Cerebellar nuclear complex (tissue), 1 donor: ENCODE measurements at regions not wholly inside any gene's neighbourhood (a gene's known extent, or its start where the extent isn't known, plus 50 kb on each side); places are given as distances from the start of the nearest gene placed in this dataset.
"Not testable (repeated sequence)": the region's sequence is repeated elsewhere in the genome, so short reads cannot be mapped to it uniquely, and the experiment has no call there.

Source experiments
- DNase-seq, 2 experiments: peaks; one replicate each; lab custom pipeline; 2025; lab: John Stamatoyannopoulos, UW

DNA sequence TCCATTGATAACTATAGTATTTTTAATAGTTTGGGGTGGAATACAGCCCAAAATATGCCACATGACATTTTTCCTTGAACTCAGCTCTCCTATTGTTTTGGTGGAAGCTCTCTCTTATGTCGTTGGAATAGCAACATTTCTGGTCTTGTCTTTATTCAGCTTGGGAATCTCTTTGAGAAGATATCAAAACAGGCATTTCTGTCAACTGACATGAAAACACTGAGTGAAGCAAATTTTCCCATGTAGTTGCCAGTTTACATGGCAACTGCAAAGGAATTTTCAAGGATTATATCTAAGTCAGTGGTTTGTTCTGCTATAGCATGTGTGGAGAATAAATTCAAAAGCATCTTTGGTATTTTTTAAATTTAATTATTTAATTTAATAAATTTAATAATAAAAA, 863.5 kb upstream of the CDH8 start:
- no peak for DNase-seq

- DNase-seq = no peak
Observed at GRCh38 chr16:62889097-62889496, 852.9 kb upstream of the CDH8 start.

DNA sequence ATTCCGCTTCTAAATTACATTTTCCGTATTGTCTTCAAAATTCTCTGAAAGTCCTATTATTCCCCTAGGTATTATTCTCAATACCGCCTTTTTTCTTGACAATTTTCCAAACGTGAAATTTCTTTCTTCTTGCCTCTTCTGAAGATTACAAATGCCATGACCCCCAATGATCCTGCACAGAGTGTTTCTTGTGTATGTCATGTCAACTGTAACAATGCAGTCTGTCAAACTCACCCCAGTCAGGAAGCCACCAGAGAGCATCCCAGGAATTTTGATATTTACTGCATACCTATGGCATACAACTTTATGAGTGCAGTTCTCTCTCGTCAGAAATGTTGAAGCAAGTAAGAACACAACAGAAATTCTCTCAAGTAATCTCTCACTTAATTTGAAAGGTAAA, 847.3 kb upstream of the CDH8 start:
- DNase-seq = no peak

DNA sequence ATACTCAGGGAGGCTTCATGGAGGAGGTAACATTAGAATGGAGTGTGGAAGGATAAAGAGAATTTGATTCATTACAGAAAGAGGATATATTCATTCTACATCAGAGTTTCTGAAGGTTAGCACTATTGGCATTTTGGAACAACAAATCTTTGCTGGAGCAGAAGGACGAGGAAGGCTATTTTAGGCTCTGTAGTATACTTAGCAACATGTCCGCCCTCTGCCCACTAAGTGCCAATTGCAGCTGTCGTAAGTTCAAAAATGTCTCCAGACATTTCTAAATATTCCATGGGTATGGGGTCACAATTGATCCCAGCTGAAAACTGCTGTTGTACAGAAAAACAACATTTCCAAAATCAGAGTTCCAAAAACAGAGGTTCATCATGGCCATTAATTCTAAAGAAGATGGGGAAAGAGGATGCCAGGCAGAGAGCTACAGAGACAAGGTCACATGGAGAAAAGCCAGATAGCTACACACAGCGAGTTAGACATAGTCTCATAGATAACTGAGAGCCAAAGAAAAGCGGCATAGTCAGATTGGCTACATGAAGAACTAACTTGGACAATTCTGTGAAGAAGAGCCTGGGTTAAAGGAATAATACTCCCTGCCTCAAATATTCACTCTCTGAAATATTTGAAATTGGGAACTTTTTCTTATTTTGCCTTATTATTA, 846.4 kb upstream of the CDH8 start:
- DNase-seq = no peak

GRCh38 chr16:62876133-62876532, 839.9 kb upstream of the CDH8 start:
- no peak for DNase-seq

DNA sequence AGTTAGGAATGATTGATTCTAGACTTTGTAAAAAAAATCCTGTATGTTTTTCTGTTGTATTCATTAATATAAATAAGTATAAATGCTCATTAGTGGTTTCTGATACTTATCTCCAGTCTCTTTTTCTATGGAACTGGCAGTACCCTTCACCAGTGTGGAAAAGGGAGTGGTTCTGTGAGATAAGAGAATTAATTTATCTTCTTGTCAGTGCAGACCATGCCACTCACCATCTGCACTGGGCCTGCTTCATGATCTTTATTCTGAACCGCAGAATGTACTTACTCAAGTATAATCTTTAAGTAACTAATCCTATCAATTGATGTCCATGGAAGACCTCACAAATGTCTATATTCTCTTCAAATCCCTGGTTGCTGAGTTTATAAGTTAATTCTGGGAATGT, 836.1 kb upstream of the CDH8 start:
- DNase-seq = no peak

DNA sequence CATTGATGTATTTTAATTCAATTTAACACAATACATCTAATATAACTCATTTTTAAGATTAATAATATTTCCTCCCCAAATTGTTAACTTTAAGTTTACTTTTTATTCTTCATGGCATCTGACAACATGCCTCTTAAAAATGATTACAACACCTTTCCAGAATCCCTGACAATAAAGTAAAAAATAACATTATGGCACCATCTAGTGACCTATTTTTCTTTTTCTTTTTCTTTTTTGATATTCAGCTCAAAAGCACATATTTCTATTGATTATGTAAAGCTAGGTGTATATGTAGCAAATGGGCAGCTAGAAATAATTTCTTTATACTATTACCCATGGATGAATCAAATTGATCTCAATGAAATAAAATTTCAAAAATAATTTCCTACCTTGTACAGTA, 834.3 kb upstream of the CDH8 start:
- DNase-seq = no peak

- DNase-seq = no peak
Observed at GRCh38 chr16:62869837-62870236, 833.6 kb upstream of the CDH8 start.

DNA sequence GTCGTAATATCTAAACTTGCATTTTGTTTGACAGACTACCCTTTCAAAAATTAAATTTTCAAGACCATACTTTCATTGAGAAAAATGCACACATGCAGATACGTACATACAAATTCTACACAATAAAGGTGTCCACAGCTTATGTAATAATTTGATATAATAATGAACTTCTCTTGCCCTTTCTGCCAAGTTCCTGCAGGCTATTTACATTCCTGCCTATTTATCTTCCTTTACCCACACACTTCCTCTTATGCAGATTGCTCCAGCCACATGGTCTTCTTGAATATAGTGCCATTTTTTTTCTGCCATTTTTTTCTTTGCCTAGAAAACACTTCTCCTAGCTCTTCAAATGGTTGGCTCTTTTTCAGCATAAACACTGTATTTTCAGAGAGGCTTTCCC, 826.9 kb upstream of the CDH8 start:
- no peak for DNase-seq

- no peak for DNase-seq
Observed at GRCh38 chr16:62853887-62854286, 817.6 kb upstream of the CDH8 start.

DNA sequence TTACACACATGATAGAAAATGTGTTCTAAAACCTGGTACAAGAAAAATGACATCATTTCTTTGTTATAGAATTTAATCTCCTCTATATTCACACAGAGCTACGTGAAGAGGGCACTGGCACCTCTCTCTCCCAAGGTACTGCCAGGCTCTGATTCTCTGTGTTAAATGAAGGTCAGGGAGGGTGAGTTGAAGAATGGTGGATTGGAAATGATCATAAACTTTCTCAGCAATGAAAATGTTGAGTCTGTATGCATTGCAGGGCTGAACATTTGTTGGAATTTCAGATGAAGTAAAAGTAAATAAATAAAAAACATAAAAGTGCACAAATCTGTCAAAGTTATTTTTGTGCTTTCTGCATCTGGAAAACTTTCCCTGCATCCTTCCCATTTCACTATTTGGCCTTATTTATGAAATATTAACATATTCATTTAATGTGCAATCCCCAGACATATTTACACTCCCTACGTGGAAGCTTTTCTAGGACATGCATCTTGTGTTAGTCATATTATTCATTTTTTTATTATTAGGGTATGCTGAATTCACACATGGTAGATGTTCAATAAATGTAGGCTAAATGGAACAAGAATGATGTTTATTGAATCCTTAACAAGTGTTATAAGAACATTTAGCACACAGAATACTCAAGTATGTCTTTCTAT, 810.3 kb upstream of the CDH8 start:
- no peak for DNase-seq

- DNase-seq = no peak
Observed at GRCh38 chr16:62832214-62832613, 796.0 kb upstream of the CDH8 start.

- no peak for DNase-seq
Observed at GRCh38 chr16:62831235-62831850, 795.1 kb upstream of the CDH8 start.

DNA sequence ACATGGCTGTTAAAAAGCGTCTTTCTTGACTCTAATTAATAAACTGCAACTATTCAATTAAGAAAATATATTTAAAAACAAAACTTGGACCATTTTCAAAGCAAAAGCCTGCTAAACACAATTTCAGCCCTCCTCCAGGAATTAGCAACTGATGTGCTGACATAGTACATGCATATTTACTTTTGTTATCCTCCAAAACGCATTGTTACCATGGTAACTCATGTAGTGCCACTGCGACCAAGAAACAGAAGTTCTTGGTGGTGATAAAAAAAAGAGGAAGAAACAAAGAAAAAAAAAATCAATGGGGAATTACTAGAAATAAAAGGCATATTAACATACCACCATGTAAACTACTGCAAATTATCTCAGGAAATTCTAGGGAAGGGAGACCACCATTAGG, 793.4 kb upstream of the CDH8 start:
- DNase-seq = no peak

DNA sequence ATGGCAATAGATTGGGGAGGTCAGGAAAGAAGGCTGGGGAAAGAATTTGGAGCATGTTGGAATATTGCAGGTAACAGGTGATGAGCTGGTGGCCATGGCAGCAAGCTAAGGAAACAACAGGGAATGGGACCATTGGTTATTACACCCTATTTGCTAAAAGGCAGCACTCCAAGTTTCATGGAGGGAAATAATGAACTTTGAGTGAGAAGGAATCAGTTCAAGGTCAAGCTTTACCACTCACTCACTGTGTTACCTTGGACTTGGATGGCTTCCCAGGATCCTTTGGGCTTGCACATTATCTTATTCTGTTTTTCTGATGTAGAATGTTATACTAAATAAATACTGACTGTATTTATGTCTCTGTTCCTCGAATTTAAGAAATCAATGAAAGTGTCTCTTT, 792.8 kb upstream of the CDH8 start:
- DNase-seq = no peak

DNA sequence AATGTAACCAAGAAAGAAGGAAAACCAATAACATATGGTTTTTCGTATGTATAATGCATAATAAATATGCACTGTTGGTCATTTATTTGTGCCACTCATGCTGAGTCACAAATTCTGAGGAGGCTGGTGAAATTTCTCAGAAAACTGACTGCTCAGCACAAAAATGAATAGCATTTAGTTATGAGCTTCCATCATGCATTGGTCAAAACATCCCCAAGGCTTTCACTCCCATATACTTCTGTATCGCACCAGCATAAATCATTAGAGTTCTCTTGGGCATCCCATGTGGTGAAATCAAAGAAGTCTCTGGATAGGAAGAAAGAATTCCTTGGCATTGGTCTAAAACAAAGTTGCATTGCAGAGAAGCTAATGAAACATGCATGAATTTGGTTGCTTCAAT, 785.6 kb upstream of the CDH8 start:
- DNase-seq = no peak

DNA sequence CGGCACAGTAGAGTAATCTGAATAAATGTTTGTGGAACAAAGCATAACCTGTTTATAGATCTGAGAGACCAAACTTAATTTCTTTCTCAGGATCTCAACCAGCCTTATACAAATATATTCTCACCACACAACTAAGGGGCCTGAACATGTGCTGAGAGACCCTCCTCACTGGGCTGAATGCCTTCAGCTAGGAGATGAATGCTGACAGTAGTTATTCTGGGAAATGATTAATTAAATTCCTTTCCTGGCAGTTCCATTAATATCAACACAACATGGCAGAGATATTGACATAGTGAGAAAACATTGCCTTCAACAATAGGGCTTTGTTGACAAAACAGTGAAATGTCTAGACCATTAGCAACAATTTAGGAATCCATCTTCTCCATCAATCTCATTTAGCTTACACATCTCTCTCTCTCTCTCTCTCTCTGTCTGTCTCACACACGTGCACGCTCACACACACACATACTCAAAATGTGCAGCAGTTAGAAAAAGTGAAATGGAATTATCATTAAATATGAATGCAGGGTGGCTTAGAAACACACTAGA, 780.8 kb upstream of the CDH8 start:
- DNase-seq = no peak

DNA sequence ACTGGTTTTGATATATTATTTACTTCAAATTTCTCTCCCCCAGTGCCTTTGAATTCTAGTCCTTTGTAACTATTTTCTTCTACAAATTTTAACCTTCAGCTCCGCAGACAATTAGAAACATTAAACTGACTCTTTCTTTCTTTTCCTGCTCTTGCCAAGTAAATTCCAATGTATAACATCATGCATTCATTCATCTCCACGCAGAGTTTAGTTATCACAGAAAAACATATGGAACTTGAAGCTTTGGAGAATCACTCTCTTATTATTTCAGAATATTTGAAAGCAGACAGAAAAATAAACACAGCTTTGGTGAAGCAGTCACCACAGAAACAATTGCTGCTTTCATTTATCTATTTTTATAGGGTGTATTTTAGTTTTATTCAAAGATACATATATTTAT, 778.7 kb upstream of the CDH8 start:
- no peak for DNase-seq

DNA sequence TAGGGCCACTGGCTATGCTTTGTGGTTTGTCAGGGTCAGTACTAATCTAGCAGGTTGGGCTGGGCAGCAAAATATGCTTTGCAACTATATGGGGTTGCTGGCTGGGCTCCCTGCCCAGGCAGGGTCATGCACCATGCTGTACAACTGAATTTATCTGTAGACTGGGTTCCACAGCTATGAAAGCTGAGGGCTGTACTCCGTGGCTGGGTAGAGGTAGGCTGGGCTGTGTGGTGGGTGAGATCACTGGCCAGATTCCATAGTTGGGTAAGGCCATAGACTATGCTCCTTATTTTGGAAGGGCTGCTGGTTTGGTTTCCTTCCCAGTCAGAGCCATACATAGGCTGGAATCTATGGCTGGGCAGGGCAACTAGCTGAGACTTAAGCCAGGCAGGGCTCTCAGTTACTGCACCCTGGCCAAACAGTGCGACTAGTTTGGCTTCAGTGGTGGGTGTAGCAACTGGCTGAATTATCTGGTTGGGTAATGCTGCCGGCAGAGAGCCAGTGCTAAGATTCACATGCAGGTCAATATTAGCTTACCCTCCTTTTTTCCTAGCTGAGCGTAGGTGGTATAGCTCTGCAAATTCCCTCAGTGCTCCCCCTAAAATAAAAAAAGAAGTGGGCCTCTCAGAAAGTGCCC, 769.1 kb upstream of the CDH8 start:
- no peak for DNase-seq

DNA sequence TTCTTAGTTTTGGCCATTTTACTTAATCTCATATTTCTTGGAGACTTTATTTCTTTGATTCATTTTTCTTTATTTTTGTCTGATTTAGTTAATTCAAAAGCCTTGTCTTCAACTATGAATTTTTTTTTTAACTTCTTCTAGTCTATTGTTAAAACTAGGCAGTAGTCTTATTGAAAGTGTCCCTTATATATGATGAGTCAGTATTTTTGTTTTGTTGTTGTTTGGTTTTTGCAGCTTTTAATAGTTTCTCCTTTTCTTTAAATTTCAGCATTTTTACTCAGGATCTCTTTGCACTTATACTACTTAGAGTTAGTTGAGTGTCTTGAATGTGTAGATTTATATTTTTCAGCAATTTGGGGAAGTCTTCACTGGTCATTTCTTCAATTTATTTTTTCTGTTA, 758.5 kb upstream of the CDH8 start:
- DNase-seq = no peak

DNA sequence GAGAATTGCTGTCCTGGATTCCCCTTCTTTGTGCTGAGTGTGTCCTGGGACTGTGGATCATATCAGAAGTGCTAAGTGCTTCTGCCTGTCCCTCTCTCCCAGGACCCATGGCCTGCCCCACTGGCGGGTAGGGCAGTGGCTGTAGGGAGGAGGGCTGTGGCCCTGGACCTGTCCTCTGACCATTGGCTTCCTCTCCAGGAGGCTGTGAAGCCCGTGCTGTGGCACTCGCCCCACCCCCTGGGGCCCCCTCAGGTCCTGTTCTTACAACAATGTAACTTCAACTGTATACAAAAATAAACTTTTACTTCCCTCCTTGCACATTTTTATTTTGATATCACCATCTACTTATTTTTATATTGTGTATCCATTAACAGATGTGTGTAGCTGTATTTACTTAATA, 743.8 kb upstream of the CDH8 start:
- DNase-seq = not testable (repeated sequence)

- no peak for DNase-seq
Observed at GRCh38 chr16:62764572-62764971, 728.3 kb upstream of the CDH8 start.

DNA sequence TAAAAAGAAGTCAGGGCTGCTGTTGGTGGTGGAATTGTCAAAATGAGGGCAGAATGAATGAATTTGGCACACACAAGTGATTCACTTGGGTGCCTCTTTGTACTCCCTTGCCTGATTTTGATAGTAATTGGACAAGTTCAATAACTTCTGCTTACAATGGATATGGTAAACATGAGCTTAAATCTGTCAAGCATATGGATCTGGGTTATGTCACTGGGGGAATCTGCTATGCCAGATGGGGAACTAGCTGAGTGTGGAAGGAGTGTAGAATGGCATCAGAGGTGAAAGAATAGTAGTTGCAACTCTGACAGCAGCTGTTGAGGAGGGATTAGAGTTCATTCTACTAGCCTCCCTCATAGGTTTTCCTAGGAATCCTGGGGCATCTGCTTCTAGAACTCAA, 724.2 kb upstream of the CDH8 start:
- DNase-seq = no peak
